A549 (cell line): ENCODE measurements at regions not wholly inside any gene's neighbourhood (a gene's known extent, or its start where the extent isn't known, plus 50 kb on each side); places are given as distances from the start of the nearest gene placed in this dataset.

Experiments used
- ATAC-seq, 2 experiments: fragments of 200-7000 bp in 1 of 2; fragments of >200 bp in 1 of 2; cut with Nextera tagmentation in 1 of 2; cut with Tn5 transposase in 1 of 2; 3 replicates each; pipeline versions ENCODE4 v1.8.0 to v1.9.1; 2018 to 2020; ENCODE audit warnings: mild to moderate bottlenecking in 1 of 2, moderate library complexity in 1 of 2
- CTCF ChIA-PET: fragments of 300-600 bp; sonication (Branson Sonifier 250); formaldehyde crosslinking; extraction: SDS; loops from one replicate; lab custom pipeline; 2021; ENCODE audit warnings: antibody characterized with exemption, inconsistent platforms; lab: Yijun Ruan, JAX
- POLR2A ChIA-PET: fragments of 350-600 bp; formaldehyde crosslinking; extraction: SDS; loops from one replicate; lab custom pipeline; 2021; ENCODE audit warnings: antibody characterized with exemption, inconsistent platforms; lab: Yijun Ruan, JAX
- DNase-seq, 2 experiments: peaks; one replicate each; pipeline versions ENCODE4 v3.0.0 to v3.0.0-alpha.2; 2011 to 2016; ENCODE audit warnings: low read depth in 1 of 2, low spot score in 1 of 2
- FAIRE-seq: peaks from 2 replicates; lab custom pipeline; 2011; peaks lifted over from hg19 to GRCh38; lab: Jason Lieb, UNC
- H3K27ac ChIP-seq, 2 experiments: fragments of >200 bp; sonication (Bioruptor Twin); formaldehyde crosslinking; 3 replicates each; pipeline ENCODE4 v1.5.1; 2016 to 2017
- H3K4me1 ChIP-seq: fragments of >200 bp; sonication (Bioruptor Twin); formaldehyde crosslinking; 3 replicates; pipeline ENCODE4 v1.6.1; 2016
- H3K4me2 ChIP-seq: fragments of >200 bp; sonication (Bioruptor Twin); formaldehyde crosslinking; 3 replicates; pipeline ENCODE4 v1.6.1; 2016
- H3K4me3 ChIP-seq: fragments of >200 bp; sonication (Bioruptor Twin); formaldehyde crosslinking; 3 replicates; pipeline ENCODE4 v1.5.1; 2016
- H3K9me3 ChIP-seq: fragments of >200 bp; sonication (Bioruptor Twin); formaldehyde crosslinking; 3 replicates; pipeline ENCODE4 v1.6.1; 2016
- CBX2 ChIP-seq: fragments of 200-600 bp; sonication (generic); IDR thresholded peaks from 2 replicates; pipeline ENCODE4 v1.6.1; 2016; ENCODE audit warnings: low read depth, mild to moderate bottlenecking, borderline replicate concordance
- CBX8 ChIP-seq: fragments of 200-600 bp; sonication (generic); IDR thresholded peaks from 2 replicates; pipeline ENCODE4 v1.6.1; 2016
- CEBPB ChIP-seq, 2 experiments: fragments of >200 bp in 1 of 2; sonication (Bioruptor Twin) in 1 of 2; formaldehyde crosslinking in 1 of 2; IDR thresholded peaks; 2 replicates each; pipeline ENCODE4 v1.6.1; 2012 to 2016
- CHD4 ChIP-seq: fragments of 200-600 bp; sonication (generic); IDR thresholded peaks from 2 replicates; pipeline ENCODE4 v1.6.1; 2016; ENCODE audit warnings: antibody characterized with exemption, mild to moderate bottlenecking, borderline replicate concordance
- CTCF ChIP-seq: fragments of >200 bp; sonication (Bioruptor Twin); formaldehyde crosslinking; IDR thresholded peaks from 3 replicates; pipeline ENCODE4 v1.5.1; 2016
- EHF ChIP-seq: fragments of 250-450 bp; sonication (Bioruptor Pico); IDR thresholded peaks from 2 replicates; pipeline ENCODE4 v1.5.0; 2020; ENCODE audit warnings: mild to moderate bottlenecking
- ELK1 ChIP-seq: fragments of 150-350 bp; IDR thresholded peaks from 2 replicates; pipeline ENCODE4 v1.6.1; 2014; ENCODE audit warnings: low read depth, mild to moderate bottlenecking, low read length
- ESRRA ChIP-seq: fragments of 150-350 bp; IDR thresholded peaks from 2 replicates; pipeline ENCODE4 v1.6.1; 2014; ENCODE audit warnings: mild to moderate bottlenecking, low read length, borderline replicate concordance
- FOSB ChIP-seq: fragments of 250-450 bp; sonication (Bioruptor Pico); IDR thresholded peaks from 2 replicates; pipeline ENCODE4 v1.5.0; 2020; ENCODE audit warnings: mild to moderate bottlenecking, moderate library complexity
- FOXS1 ChIP-seq: fragments of 250-450 bp; sonication (Bioruptor Pico); IDR thresholded peaks from 2 replicates; pipeline ENCODE4 v1.5.0; 2020; ENCODE audit warnings: mild to moderate bottlenecking, moderate library complexity
- HES2 ChIP-seq: fragments of >200 bp; sonication (Bioruptor Twin); formaldehyde crosslinking; IDR thresholded peaks from 2 replicates; pipeline ENCODE4 v1.6.1; 2016
- HOXA7 ChIP-seq: fragments of 250-450 bp; sonication (Bioruptor Pico); IDR thresholded peaks from 2 replicates; pipeline ENCODE4 v1.5.0; 2020; ENCODE audit warnings: mild to moderate bottlenecking, moderate library complexity
- JUN ChIP-seq, 2 experiments: fragments of >200 bp; sonication (Bioruptor Twin); formaldehyde crosslinking; IDR thresholded peaks; 2 replicates in 1 of 2; 3 replicates in 1 of 2; pipeline ENCODE4 v1.6.1; 2016 to 2017
- KDM5A ChIP-seq: fragments of 200-600 bp; sonication (generic); IDR thresholded peaks from 2 replicates; pipeline ENCODE4 v1.6.1; 2016; ENCODE audit warnings: antibody characterized with exemption, mild to moderate bottlenecking
- MAFK ChIP-seq: fragments of 450-650 bp; IDR thresholded peaks from 2 replicates; pipeline ENCODE4 v1.6.1; 2014; ENCODE audit not compliant: partially characterized antibody
- MAZ ChIP-seq: fragments of 150-350 bp; IDR thresholded peaks from 2 replicates; pipeline ENCODE4 v1.6.1; 2014; ENCODE audit warnings: antibody characterized with exemption, low read depth, low read length, borderline replicate concordance
- MYC ChIP-seq: IDR thresholded peaks from 2 replicates; pipeline ENCODE4 v1.6.1; 2012; ENCODE audit warnings: mild to moderate bottlenecking, inconsistent platforms, low read length, improper control_type of control experiment, borderline replicate concordance
- NFE2L2 ChIP-seq: fragments of 150-350 bp; conservative IDR thresholded peaks from 2 replicates; pipeline ENCODE4 v1.6.1; 2014; ENCODE audit warnings: low read length
- NPAS2 ChIP-seq: fragments of 250-450 bp; sonication (Bioruptor Pico); IDR thresholded peaks from 2 replicates; pipeline ENCODE4 v1.8.0; 2022; ENCODE audit warnings: mild to moderate bottlenecking, moderate library complexity, borderline replicate concordance
- NR3C1 ChIP-seq: fragments of >200 bp; sonication (Bioruptor Twin); formaldehyde crosslinking; IDR thresholded peaks from 3 replicates; pipeline ENCODE4 v1.6.1; 2017
- PBX3 ChIP-seq: IDR thresholded peaks from 2 replicates; pipeline ENCODE4 v1.6.1; 2012
- POLR2A ChIP-seq: IDR thresholded peaks from 2 replicates; pipeline ENCODE4 v1.6.1; 2012; ENCODE audit warnings: mild to moderate bottlenecking, low read length
- RCOR1 ChIP-seq: fragments of 150-350 bp; IDR thresholded peaks from 2 replicates; pipeline ENCODE4 v1.6.1; 2014; ENCODE audit warnings: antibody characterized with exemption, low read length, low read depth
- REST ChIP-seq: fragments of 200-600 bp; sonication (generic); IDR thresholded peaks from 2 replicates; pipeline ENCODE4 v1.6.1; 2016; ENCODE audit warnings: antibody characterized with exemption, mild to moderate bottlenecking, moderate library complexity
- RNF2 ChIP-seq: fragments of 200-600 bp; sonication (generic); IDR thresholded peaks from 2 replicates; pipeline ENCODE4 v1.6.1; 2016; ENCODE audit warnings: low read depth, mild to moderate bottlenecking, antibody characterized with exemption, moderate library complexity, borderline replicate concordance
- TP53 ChIP-seq: fragments of 250-450 bp; sonication (Bioruptor Pico); IDR thresholded peaks from 2 replicates; pipeline ENCODE4 v1.5.0; 2021; ENCODE audit warnings: mild to moderate bottlenecking, moderate library complexity
- ZSCAN20 ChIP-seq: fragments of 250-450 bp; sonication (Bioruptor Pico); IDR thresholded peaks from 2 replicates; pipeline ENCODE4 v1.8.0; 2022; ENCODE audit warnings: mild to moderate bottlenecking, moderate library complexity
- TF ChIP-seq, protein P1 (sequence below): fragments of >200 bp; sonication (Bioruptor Twin); formaldehyde crosslinking; IDR thresholded peaks from 3 replicates; pipeline ENCODE4 v1.6.1; 2016

DNA sequence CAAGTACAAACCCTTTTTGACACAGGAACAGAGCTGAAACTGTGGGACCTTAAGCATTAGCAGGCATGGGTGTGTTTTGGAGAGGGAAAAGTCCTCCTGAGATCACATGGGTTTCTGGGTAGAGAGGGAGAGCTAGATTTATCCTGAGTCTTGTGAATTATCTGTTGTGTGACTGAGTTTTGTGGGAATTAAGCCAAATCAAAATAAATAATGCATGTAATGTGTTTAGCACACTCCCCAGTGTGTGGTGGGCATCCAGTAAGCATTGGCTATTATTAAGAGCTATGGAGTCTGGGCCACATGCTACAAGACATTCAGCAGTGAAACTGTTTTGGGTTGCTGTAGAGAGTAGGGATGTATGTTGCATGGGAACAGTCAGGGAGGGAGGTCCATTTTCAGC, 75.3 kb upstream of the JAG1 start:
- TF ChIP-seq JUN (IDR thresholded peaks at IDR 0.05) (no peak), EHF (CRISPR knock-in tag) (no peak), CTCF (no peak), RCOR1 (no peak), CEBPB (IDR thresholded peaks at IDR 0.05) (no peak), MYC (no peak), ZSCAN20 (CRISPR knock-in tag) (no peak), ESRRA (no peak), ELK1 (no peak), NPAS2 (CRISPR knock-in tag) (no peak), KDM5A (no peak), NR3C1 (no peak), TP53 (CRISPR knock-in tag) (no peak), PBX3 (no peak), REST (no peak)
- TF ChIP-seq, all 56 proteins: peak for 0
- H3K4me3 ChIP-seq, result no peak overlapping the region
- ChIA-PET POLR2A (interaction anchor here (0.6 kb wide), 1 partner anchor 527 kb away, joined by 5 read pairs; no protein-coding TSS in a partner anchor), CTCF (interaction anchor here (0.6 to 1.4 kb wide), 4 partner anchors 11 to 31 kb away, joined by 3 to 4 read pairs (median 4); no protein-coding TSS in a partner anchor)
- H3K27ac ChIP-seq, result no peak overlapping the region
- DNase-seq (no peak), ATAC-seq (no peak), FAIRE-seq (no peak)
- H3K4me1 ChIP-seq, result no peaks in the 10 kb centered on the region
- H3K4me2 ChIP-seq, result no peak overlapping the region
- no peaks in the 10 kb centered on the region for H3K9me3 ChIP-seq

DNA sequence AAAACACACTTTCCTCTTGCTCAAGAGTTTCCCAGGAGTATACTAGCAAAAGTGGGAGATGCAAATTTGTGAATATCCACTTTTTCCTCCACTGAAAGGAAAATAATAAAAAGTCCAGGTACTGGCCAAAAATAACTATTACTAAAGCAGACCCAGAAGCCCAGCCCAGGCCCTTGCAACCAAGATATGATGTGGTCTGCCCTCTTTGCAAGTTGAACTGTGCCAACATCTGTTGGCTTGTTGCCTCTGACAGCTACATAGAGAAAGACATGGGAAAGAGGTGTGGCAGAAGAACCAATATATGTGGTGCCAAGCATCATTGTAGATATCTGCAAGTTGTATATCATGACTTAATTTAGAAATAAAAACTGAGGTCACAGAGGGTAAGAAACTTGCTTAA, 78.4 kb upstream of the JAG1 start:
- FAIRE-seq, result no peak
- POLR2A ChIA-PET, result no interaction called here

More for the DNA sequence above, 78.4 kb upstream of the JAG1 start:
- no peak overlapping the region for H3K4me3 ChIP-seq
- no peak overlapping the region for H3K4me2 ChIP-seq
- TF ChIP-seq FOSB (CRISPR knock-in tag), result no peak
- no peak for TF ChIP-seq NFE2L2
- TF ChIP-seq, protein P1, sequence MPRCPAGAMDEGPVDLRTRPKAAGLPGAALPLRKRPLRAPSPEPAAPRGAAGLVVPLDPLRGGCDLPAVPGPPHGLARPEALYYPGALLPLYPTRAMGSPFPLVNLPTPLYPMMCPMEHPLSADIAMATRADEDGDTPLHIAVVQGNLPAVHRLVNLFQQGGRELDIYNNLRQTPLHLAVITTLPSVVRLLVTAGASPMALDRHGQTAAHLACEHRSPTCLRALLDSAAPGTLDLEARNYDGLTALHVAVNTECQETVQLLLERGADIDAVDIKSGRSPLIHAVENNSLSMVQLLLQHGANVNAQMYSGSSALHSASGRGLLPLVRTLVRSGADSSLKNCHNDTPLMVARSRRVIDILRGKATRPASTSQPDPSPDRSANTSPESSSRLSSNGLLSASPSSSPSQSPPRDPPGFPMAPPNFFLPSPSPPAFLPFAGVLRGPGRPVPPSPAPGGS, result no peak
- TF ChIP-seq CBX8, result no peak
- no peak for TF ChIP-seq ELK1
- TF ChIP-seq CHD4, result no peak
- TF ChIP-seq FOXS1 (CRISPR knock-in tag), result no peak
- TF ChIP-seq CBX2, result no peak
- no peak for TF ChIP-seq MYC
- TF ChIP-seq JUN (IDR thresholded peaks at IDR 0.05), result no peak
- TF ChIP-seq NPAS2 (CRISPR knock-in tag), result no peak
- no peak for TF ChIP-seq POLR2A
- no peak for TF ChIP-seq MAFK
- no peak for TF ChIP-seq HES2
- no peak for TF ChIP-seq RNF2
- no peak for TF ChIP-seq TP53 (CRISPR knock-in tag)
- no peak for TF ChIP-seq HOXA7 (CRISPR knock-in tag)
- no peak for TF ChIP-seq MAZ
- H3K4me1 ChIP-seq, result no peaks in the 10 kb centered on the region
- H3K27ac ChIP-seq, result no peak overlapping the region
- ATAC-seq (no peak), DNase-seq (no peak)
- CTCF ChIA-PET, result no interaction called here
- H3K9me3 ChIP-seq, result no peaks in the 10 kb centered on the region
